Colonic mucosa (tissue), 4 donors: ENCODE measurements at regions not wholly inside any gene's neighbourhood (a gene's known extent, or its start where the extent isn't known, plus 50 kb on each side); places are given as distances from the start of the nearest gene placed in this dataset.

ENCODE experiments used
- DNase-seq: peaks from one replicate; pipeline ENCODE4 v3.0.0-alpha.2; 2020
- H3K27ac ChIP-seq: fragments of 200-600 bp; one replicate; pipeline ENCODE4 v1.8.0; 2021
- H3K27me3 ChIP-seq: fragments of 200-600 bp; one replicate; pipeline ENCODE4 v1.8.0; 2021
- H3K36me3 ChIP-seq: fragments of 200-600 bp; one replicate; pipeline ENCODE4 v1.8.0; 2021
- H3K4me1 ChIP-seq: fragments of 200-600 bp; one replicate; pipeline ENCODE4 v1.8.0; 2021; ENCODE audit warnings: mild to moderate bottlenecking
- H3K4me3 ChIP-seq: fragments of 200-600 bp; one replicate; pipeline ENCODE4 v1.8.0; 2021
- H3K9ac ChIP-seq, 2 donors: one replicate each; pipeline ENCODE4 v1.7.0; 2013; ENCODE audit warnings: control low read depth in 2 of 2, low read depth in 2 of 2, low read length in 2 of 2
- H3K9me3 ChIP-seq: fragments of 200-600 bp; one replicate; pipeline ENCODE4 v1.8.0; 2021
- CTCF ChIP-seq: fragments of 200-600 bp; IDR thresholded peaks from one replicate; pipeline ENCODE4 v1.8.0; 2022; ENCODE audit warnings: antibody characterized with exemption, mild to moderate bottlenecking
- intact Hi-C: fragments of 100-400 bp; cut with DNase I; formaldehyde crosslinking; loops from one replicate; pipeline ENCODE4 v1.14.1; 2022
- donor health status: healthy.
- donor health status: DM: no; HTN: no; CAD: no.
- donor health status: DM: no; HTN: no; CAD: no.

GRCh38 chr5:118199801-118200200, 788.5 kb downstream of the DTWD2 start:
- no peak overlapping the region for H3K9ac ChIP-seq
- H3K4me1 ChIP-seq: no peaks in the 10 kb centered on the region
- H3K4me3 ChIP-seq: no peak overlapping the region
- DNase-seq: no peak
- no peak overlapping the region for H3K27ac ChIP-seq
- TF ChIP-seq CTCF: no peak
- H3K36me3 ChIP-seq: no peaks in the 10 kb centered on the region
- intact Hi-C loops: no loop called here
- H3K27me3 ChIP-seq: no peaks in the 10 kb centered on the region
- no peaks in the 10 kb centered on the region for H3K9me3 ChIP-seq

- Histone ChIP-seq H3K9ac (no peak overlapping the region), H3K9me3 (no peaks in the 10 kb centered on the region), H3K4me1 (no peaks in the 10 kb centered on the region), H3K27me3 (no peaks in the 10 kb centered on the region), H3K27ac (no peak overlapping the region), H3K36me3 (no peaks in the 10 kb centered on the region), H3K4me3 (no peak overlapping the region)
- no peak for DNase-seq
- TF ChIP-seq CTCF: no peak
- intact Hi-C loops: no loop called here
Measured at GRCh38 chr5:118196229-118196628, 792.1 kb downstream of the DTWD2 start.

- no peak overlapping the region for H3K4me3 ChIP-seq
- H3K36me3 ChIP-seq: no peaks in the 10 kb centered on the region
- H3K9ac ChIP-seq: no peak overlapping the region
- intact Hi-C loops: no loop called here
- no peak for DNase-seq
- H3K4me1 ChIP-seq: no peaks in the 10 kb centered on the region
- H3K27me3 ChIP-seq: no peaks in the 10 kb centered on the region
- no peak overlapping the region for H3K27ac ChIP-seq
- H3K9me3 ChIP-seq: no peaks in the 10 kb centered on the region
- no peak for TF ChIP-seq CTCF
Measured at GRCh38 chr5:118195211-118195610, 793.1 kb downstream of the DTWD2 start.

GRCh38 chr5:118193194-118193905, 795.0 kb downstream of the DTWD2 start:
- H3K27me3 ChIP-seq: no peaks in the 10 kb centered on the region
- no peaks in the 10 kb centered on the region for H3K36me3 ChIP-seq
- intact Hi-C loops: no loop called here
- no peak for DNase-seq
- H3K4me1 ChIP-seq: no peaks in the 10 kb centered on the region
- no peak overlapping the region for H3K9ac ChIP-seq
- no peak overlapping the region for H3K4me3 ChIP-seq
- TF ChIP-seq CTCF: no peak
- H3K9me3 ChIP-seq: no peaks in the 10 kb centered on the region
- no peak overlapping the region for H3K27ac ChIP-seq

- intact Hi-C loops: no loop called here
Measured at GRCh38 chr5:118185018-118185417, 803.3 kb downstream of the DTWD2 start.

More at GRCh38 chr5:118185018-118185417, 803.3 kb downstream of the DTWD2 start:
- Histone ChIP-seq H3K27me3 (no peaks in the 10 kb centered on the region), H3K36me3 (no peaks in the 10 kb centered on the region), H3K9me3 (no peaks in the 10 kb centered on the region), H3K4me1 (no peaks in the 10 kb centered on the region), H3K4me3 (no peak overlapping the region), H3K27ac (no peak overlapping the region), H3K9ac (no peak overlapping the region)
- no peak for DNase-seq
- no peak for TF ChIP-seq CTCF
